Liver (tissue), 8 donors: ENCODE measurements at regions not wholly inside any gene's neighbourhood (a gene's known extent, or its start where the extent isn't known, plus 50 kb on each side); places are given as distances from the start of the nearest gene placed in this dataset.

Experiments
- DNase-seq: peaks from one replicate; pipeline ENCODE4 v3.0.0-alpha.2; 2017; ENCODE audit warnings: low spot score
- H3K27ac ChIP-seq, 2 donors: one replicate each; pipeline ENCODE4 v1.7.0; 2013; ENCODE audit warnings: inconsistent platforms in 2 of 2, low read length in 2 of 2, control low read depth in 1 of 2, low read depth in 1 of 2, mild to moderate bottlenecking in 1 of 2
- H3K27me3 ChIP-seq, 4 donors: one replicate each; pipeline versions ENCODE4 v1.6.1 to v1.7.0; 2013; ENCODE audit warnings: low read length in 3 of 4, inconsistent platforms in 1 of 4, mild to moderate bottlenecking in 1 of 4, moderate library complexity in 1 of 4; ENCODE audit not compliant: control insufficient read depth in 4 of 4, insufficient read depth in 4 of 4
- H3K36me3 ChIP-seq, 4 donors: one replicate each; pipeline versions ENCODE4 v1.6.1 to v1.7.0; 2013; ENCODE audit warnings: low read length in 3 of 4, mild to moderate bottlenecking in 3 of 4, low read depth in 1 of 4, moderate library complexity in 1 of 4; ENCODE audit not compliant: control insufficient read depth in 4 of 4, insufficient read depth in 3 of 4
- H3K4me1 ChIP-seq, 4 donors: one replicate each; pipeline versions ENCODE4 v1.6.1 to v1.7.0; 2013; ENCODE audit warnings: low read length in 3 of 4, mild to moderate bottlenecking in 3 of 4, moderate library complexity in 1 of 4; ENCODE audit not compliant: control insufficient read depth in 4 of 4, insufficient read depth in 4 of 4
- H3K4me3 ChIP-seq, 3 donors: one replicate each; pipeline versions ENCODE4 v1.6.1 to v1.7.0; 2013; ENCODE audit warnings: low read length in 3 of 3, control low read depth in 1 of 3, low read depth in 1 of 3, mild to moderate bottlenecking in 1 of 3
- H3K9ac ChIP-seq, 2 donors: one replicate each; pipeline ENCODE4 v1.7.0; 2013; ENCODE audit warnings: low read length in 2 of 2, mild to moderate bottlenecking in 2 of 2, moderate library complexity in 2 of 2, control low read depth in 1 of 2, low read depth in 1 of 2
- H3K9me3 ChIP-seq, 4 donors: one replicate each; pipeline versions ENCODE4 v1.6.1 to v1.7.0; 2013; ENCODE audit warnings: low read length in 3 of 4; ENCODE audit not compliant: control insufficient read depth in 4 of 4
- ATF3 ChIP-seq: IDR thresholded peaks from 2 replicates; pipeline ENCODE4 v1.6.1; 2016; ENCODE audit warnings: antibody characterized with exemption
- EGR1 ChIP-seq, 2 donors: IDR thresholded peaks; 2 replicates each; pipeline ENCODE4 v1.6.1; 2016 to 2018; ENCODE audit warnings: antibody characterized with exemption in 2 of 2, low read depth in 2 of 2
- FOXA1 ChIP-seq: IDR thresholded peaks from 2 replicates; pipeline ENCODE4 v1.6.1; 2016; ENCODE audit warnings: antibody characterized with exemption
- FOXA2 ChIP-seq: IDR thresholded peaks from 2 replicates; pipeline ENCODE4 v1.6.1; 2016; ENCODE audit warnings: antibody characterized with exemption
- GABPA ChIP-seq, 2 donors: IDR thresholded peaks in 1 of 2; conservative IDR thresholded peaks in 1 of 2; 2 replicates each; pipeline ENCODE4 v1.6.1; 2016; ENCODE audit warnings: antibody characterized with exemption in 2 of 2, mild to moderate bottlenecking in 1 of 2, moderate library complexity in 1 of 2
- HNF4A ChIP-seq, 2 donors: conservative IDR thresholded peaks; 2 replicates each; pipeline ENCODE4 v1.6.1; 2016; ENCODE audit warnings: antibody characterized with exemption in 2 of 2, mild to moderate bottlenecking in 2 of 2
- HNF4G ChIP-seq: IDR thresholded peaks from 2 replicates; pipeline ENCODE4 v1.6.1; 2016; ENCODE audit warnings: antibody characterized with exemption
- JUND ChIP-seq, 2 donors: IDR thresholded peaks; 2 replicates each; pipeline ENCODE4 v1.6.1; 2016; ENCODE audit warnings: antibody characterized with exemption in 2 of 2
- NR2F2 ChIP-seq: IDR thresholded peaks from 2 replicates; pipeline ENCODE4 v1.6.1; 2016; ENCODE audit warnings: antibody characterized with exemption
- RAD21 ChIP-seq, 2 donors: IDR thresholded peaks; 2 replicates each; pipeline ENCODE4 v1.6.1; 2016; ENCODE audit warnings: antibody characterized with exemption in 2 of 2, mild to moderate bottlenecking in 2 of 2
- REST ChIP-seq: IDR thresholded peaks from 2 replicates; pipeline ENCODE4 v1.6.1; 2016; ENCODE audit warnings: antibody characterized with exemption, mild to moderate bottlenecking
- SP1 ChIP-seq: IDR thresholded peaks from 2 replicates; pipeline ENCODE4 v1.6.1; 2018; ENCODE audit warnings: antibody characterized with exemption, mild to moderate bottlenecking
- YY1 ChIP-seq: IDR thresholded peaks from 2 replicates; pipeline ENCODE4 v1.6.1; 2016; ENCODE audit warnings: antibody characterized with exemption, mild to moderate bottlenecking
- WGBS: extraction: QIAGEN DNeasy Blood & Tissue Kit; methylation state at CpG from one replicate; pipeline ENCODE4 v1.1.7; 2013; 5-methylcytosine and 5-hydroxymethylcytosine counted together
- TF ChIP-seq, protein P1 (sequence below): IDR thresholded peaks from 2 replicates; pipeline ENCODE4 v1.6.1; 2016; ENCODE audit warnings: antibody characterized with exemption
- TF ChIP-seq, protein P2 (sequence below): IDR thresholded peaks from 2 replicates; pipeline ENCODE4 v1.6.1; 2016; ENCODE audit warnings: antibody characterized with exemption
- TF ChIP-seq, protein P3 (sequence below): fragments of 150-350 bp; IDR thresholded peaks from 2 replicates; pipeline ENCODE4 v1.5.1; 2017; ENCODE audit warnings: improper control_type of control experiment, low read depth, low read length; ENCODE audit not compliant: missing input control
- donor health status: healthy.
- donor health status: healthy.
- donor health status: healthy.
- donor health status: healthy.
- donor health status: healthy.

DNA sequence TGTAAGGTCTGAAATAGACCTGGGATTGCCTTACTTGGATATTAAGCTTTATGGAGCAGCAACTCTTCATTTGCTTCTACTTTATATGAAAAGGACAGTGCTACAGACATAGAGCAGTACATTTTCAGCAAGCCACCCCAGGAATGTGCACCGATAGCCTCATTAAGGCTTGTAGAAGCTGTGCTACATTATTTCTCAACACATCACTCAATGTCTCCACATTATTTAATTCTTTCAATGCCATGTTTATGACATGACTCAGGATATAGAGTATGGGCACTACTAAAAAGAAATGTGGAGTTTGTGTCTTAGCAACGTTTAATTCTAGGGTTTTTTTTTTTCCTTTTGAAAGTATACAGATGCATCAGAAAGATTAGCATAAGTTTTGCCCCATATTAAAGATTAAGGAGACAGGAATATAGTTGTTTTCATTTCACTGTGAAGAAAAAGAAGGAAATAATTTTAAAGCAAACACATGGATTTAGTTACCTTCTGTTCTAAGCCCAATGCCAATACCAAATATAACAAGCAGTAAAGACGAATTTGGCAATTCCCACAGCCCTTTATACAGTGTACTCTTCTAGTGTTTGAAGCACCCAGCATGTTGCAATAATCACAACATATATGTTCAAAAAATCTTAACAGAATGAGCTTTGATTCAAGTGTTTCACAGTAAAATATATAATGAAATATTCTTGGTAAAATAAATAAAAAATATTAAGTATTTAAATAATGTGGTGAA is 2140.1 kb upstream of the AGA start:
- TF ChIP-seq FOXA1 = no peak
- no peaks in the 10 kb centered on the region for H3K36me3 ChIP-seq
- no peak overlapping the region for H3K27ac ChIP-seq
- DNase-seq = no peak
- H3K9ac ChIP-seq = no peak overlapping the region
- no peak overlapping the region for H3K4me3 ChIP-seq
- peaks cover 0 to 2% (median 0%) of the 10 kb centered on the region in 4 donors for H3K9me3 ChIP-seq
- no peaks in the 10 kb centered on the region for H3K27me3 ChIP-seq
- no peaks in the 10 kb centered on the region for H3K4me1 ChIP-seq
- 65% methylated on average over 3 of the region's 3 CpGs for WGBS

- Histone ChIP-seq H3K9me3 (peaks cover 0 to 2% (median 0%) of the 10 kb centered on the region in 4 donors), H3K9ac (no peak overlapping the region), H3K27ac (no peak overlapping the region), H3K36me3 (no peaks in the 10 kb centered on the region), H3K4me3 (no peak overlapping the region), H3K4me1 (no peaks in the 10 kb centered on the region), H3K27me3 (no peaks in the 10 kb centered on the region)
- WGBS = 47% methylated on average over 4 of the region's 4 CpGs
- no peak for DNase-seq
- no peak for TF ChIP-seq HNF4A (conservative IDR thresholded peaks at IDR 0.05)
- no peak for TF ChIP-seq NR2F2
- no peak for TF ChIP-seq EGR1 (IDR thresholded peaks at IDR 0.05; ENCODE audit: low read depth in 2 of 2)
- TF ChIP-seq FOXA1 = no peak
- TF ChIP-seq, protein P1, sequence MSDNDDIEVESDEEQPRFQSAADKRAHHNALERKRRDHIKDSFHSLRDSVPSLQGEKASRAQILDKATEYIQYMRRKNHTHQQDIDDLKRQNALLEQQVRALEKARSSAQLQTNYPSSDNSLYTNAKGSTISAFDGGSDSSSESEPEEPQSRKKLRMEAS = no peak
- TF ChIP-seq, protein P2, sequence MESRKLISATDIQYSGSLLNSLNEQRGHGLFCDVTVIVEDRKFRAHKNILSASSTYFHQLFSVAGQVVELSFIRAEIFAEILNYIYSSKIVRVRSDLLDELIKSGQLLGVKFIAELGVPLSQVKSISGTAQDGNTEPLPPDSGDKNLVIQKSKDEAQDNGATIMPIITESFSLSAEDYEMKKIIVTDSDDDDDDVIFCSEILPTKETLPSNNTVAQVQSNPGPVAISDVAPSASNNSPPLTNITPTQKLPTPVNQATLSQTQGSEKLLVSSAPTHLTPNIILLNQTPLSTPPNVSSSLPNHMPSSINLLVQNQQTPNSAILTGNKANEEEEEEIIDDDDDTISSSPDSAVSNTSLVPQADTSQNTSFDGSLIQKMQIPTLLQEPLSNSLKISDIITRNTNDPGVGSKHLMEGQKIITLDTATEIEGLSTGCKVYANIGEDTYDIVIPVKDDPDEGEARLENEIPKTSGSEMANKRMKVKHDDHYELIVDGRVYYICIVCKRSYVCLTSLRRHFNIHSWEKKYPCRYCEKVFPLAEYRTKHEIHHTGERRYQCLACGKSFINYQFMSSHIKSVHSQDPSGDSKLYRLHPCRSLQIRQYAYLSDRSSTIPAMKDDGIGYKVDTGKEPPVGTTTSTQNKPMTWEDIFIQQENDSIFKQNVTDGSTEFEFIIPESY = no peak
Observed at GRCh38 chr4:179583221-179583620, 2141.0 kb upstream of the AGA start.

- no peaks in the 10 kb centered on the region for H3K36me3 ChIP-seq
- H3K27ac ChIP-seq = no peak overlapping the region
- H3K9ac ChIP-seq = no peak overlapping the region
- no peaks in the 10 kb centered on the region for H3K27me3 ChIP-seq
- H3K4me1 ChIP-seq = no peaks in the 10 kb centered on the region
- H3K4me3 ChIP-seq = no peak overlapping the region
- peaks cover 0 to 2% (median 0%) of the 10 kb centered on the region in 4 donors for H3K9me3 ChIP-seq
- WGBS = 23% methylated on average over 7 of the region's 7 CpGs
- no peak for DNase-seq
- TF ChIP-seq SP1 (no peak), FOXA1 (no peak), EGR1 (IDR thresholded peaks at IDR 0.05; ENCODE audit: low read depth in 2 of 2) (no peak), NR2F2 (no peak), YY1 (no peak), JUND (IDR thresholded peaks at IDR 0.05) (no peak), RAD21 (IDR thresholded peaks at IDR 0.05) (no peak), ATF3 (no peak), HNF4A (conservative IDR thresholded peaks at IDR 0.05) (no peak), HNF4G (no peak), REST (no peak), GABPA (IDR thresholded peaks at IDR 0.05 in 1 of 2, conservative IDR thresholded peaks at IDR 0.05 in 1 of 2) (no peak), FOXA2 (no peak)
- TF ChIP-seq, protein P2 = no peak
- TF ChIP-seq, protein P3, sequence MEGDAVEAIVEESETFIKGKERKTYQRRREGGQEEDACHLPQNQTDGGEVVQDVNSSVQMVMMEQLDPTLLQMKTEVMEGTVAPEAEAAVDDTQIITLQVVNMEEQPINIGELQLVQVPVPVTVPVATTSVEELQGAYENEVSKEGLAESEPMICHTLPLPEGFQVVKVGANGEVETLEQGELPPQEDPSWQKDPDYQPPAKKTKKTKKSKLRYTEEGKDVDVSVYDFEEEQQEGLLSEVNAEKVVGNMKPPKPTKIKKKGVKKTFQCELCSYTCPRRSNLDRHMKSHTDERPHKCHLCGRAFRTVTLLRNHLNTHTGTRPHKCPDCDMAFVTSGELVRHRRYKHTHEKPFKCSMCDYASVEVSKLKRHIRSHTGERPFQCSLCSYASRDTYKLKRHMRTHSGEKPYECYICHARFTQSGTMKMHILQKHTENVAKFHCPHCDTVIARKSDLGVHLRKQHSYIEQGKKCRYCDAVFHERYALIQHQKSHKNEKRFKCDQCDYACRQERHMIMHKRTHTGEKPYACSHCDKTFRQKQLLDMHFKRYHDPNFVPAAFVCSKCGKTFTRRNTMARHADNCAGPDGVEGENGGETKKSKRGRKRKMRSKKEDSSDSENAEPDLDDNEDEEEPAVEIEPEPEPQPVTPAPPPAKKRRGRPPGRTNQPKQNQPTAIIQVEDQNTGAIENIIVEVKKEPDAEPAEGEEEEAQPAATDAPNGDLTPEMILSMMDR = no peak
- TF ChIP-seq, protein P1 = no peak
Observed at GRCh38 chr4:179584101-179584500, 2141.9 kb upstream of the AGA start.
